GF-D8 (cell line): ENCODE measurements at regions not wholly inside any gene's neighbourhood (a gene's known extent, or its start where the extent isn't known, plus 50 kb on each side); places are given as distances from the start of the nearest gene placed in this dataset.

ENCODE experiments used
- DNase-seq: peaks from one replicate; lab custom pipeline; 2025; lab: John Stamatoyannopoulos, UW

DNA sequence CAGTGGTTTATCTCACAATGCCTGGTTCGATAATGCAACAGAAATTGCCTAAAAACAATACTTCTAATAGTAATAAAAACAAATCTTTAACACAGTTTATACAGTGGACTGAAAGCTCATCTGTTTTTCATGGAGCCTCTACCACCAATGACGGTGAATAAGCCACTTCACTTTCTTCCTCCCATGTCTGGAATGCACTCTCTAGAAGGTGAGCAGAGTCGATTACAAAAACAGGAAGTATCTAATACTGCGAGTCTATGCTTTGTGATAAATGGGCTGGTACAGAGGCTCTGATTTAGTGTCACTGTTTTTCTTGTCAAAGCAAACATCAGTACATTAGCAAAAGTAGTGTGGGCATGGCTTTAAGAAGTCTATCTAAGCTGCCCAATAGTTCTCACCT lies 1348.6 kb upstream of the SLC10A2 start:
- DNase-seq = no peak

DNA sequence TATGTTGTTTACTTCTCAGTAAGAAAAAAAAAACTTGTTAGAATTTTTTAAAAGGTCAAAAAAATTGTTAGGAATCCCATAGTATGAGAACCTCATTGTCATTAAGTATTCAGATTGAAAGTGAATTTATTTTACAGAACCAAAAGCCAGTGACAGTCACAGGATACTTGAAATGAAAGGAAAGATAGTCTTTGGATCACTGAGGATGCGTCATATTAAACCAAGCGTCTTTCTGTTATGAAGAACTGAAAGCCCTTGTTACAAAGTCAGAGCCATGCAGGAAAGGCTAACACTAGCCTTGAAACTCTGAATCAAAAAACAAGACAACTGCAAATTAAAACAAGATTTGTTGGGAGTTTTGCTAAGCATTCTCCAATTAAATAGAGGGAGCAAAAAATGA lies 1348.0 kb upstream of the SLC10A2 start:
- DNase-seq = no peak

DNA sequence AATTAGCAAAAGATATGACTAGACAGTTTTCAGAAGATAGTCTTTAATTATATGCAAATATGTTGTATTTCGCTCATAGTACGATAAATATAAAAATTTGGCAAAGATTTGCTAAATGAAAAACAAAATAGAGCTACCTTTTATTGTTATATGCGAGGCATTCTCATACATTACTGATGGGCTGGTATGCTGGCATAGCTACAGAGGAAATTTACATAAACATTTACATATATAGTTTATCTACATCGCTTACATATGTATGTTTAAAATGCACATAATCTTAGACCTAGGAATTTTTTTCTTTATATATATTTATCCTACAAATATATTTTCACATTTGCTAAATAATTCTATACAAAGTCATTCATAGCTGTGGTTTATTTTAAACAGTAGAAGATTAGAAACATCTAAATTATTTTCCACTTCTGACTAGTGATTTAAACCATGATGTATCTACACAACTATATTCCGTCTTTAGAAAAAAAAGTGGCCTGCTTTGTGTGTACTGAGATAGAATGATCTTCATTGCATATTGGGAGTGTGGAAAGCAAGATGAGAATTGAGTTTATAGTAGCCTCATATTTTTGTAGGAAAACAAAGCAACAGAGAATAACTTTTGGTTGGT lies 1345.0 kb upstream of the SLC10A2 start:
- DNase-seq = no peak

DNA sequence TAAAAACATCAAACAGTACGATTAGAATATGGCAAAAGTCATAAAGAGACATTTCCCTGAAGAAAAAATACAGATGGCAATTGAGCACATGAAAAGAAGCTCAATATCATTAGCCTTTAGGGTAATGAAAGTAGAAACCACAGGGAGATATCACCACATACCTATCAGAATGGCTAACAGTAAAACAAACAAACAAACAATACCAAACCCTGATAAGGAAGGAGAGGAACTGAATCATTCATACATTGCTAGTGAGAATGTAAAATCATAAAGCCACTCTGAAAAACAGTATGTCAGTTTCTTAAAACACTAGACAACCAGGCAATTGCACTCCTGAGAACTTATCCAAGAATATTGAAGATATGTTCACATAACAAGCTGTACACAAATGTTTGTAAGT lies 1342.5 kb upstream of the SLC10A2 start:
- DNase-seq = no peak

DNA sequence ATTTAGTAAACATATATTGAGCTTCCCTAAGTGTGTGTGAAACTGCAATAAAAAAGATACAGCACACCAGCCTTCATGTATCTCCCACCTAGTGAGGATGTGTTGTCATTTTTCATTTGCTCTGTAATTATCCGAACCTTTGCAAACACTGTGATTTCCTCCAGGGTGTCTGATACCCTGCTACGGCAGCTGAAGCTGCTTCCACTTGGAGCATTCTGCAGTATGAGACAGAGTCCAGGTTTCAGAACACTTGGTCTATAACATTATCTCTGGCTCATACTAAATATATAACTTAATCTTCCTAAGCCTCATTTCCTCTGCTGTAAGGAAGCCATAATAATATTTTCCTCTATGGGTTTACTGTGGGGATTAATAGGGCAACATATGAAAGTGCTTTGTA lies 1338.1 kb upstream of the SLC10A2 start:
- no peak for DNase-seq

DNA sequence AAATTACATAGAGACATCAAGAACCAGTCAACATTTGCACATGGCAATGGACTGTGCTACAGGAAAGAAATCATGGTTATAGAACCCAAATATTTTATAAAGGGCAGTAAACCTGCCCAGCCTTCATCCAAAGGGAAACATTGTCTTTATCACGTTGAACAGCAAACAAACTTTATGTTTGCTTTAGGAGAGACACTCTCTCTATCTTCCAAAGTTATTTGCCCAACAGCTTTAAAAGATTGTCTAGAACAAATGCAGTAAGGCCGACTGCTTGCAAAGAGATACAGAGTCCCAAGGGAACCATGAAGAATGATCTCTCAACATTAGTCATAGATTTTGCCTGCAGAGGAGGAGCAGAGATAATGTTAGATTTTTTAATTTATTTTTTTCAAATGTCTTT lies 1323.5 kb upstream of the SLC10A2 start:
- no peak for DNase-seq

DNA sequence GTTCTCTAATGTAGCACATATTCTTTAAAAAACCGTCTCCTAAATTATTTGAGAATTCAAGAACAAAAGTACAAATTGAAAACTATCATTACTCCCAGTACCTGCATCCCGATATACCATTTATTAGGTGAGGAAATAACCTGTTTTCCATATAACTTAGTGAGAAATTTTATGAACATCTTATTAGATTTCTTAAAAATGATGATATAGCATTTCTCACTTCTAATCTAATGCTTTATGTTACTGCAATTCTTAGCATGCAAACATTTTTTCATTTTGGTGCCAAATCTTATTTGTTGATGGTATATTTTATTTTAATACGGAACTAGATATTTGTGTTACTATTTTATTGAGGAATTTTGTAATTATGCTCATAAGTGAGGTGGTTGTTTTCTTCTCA lies 1321.3 kb upstream of the SLC10A2 start:
- no peak for DNase-seq

DNA sequence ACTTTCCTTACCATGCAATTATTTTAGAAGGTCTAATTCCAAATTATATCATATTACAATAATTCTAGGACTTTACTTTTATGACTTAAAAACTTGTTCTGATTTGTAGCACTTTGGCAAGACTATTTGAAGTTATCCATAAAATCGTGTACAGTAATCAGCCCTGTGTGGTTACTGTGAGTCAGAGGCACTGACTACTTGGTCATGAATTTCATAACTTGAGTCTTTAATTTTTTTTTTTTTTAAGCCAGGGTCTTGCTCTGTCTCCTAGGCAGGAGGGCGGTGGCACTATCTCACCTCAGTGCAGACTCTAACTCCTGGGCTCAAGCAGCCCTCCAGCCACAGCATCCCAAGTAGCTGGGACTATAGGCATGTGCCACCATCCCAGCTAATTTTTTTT lies 1319.2 kb upstream of the SLC10A2 start:
- no peak for DNase-seq

DNA sequence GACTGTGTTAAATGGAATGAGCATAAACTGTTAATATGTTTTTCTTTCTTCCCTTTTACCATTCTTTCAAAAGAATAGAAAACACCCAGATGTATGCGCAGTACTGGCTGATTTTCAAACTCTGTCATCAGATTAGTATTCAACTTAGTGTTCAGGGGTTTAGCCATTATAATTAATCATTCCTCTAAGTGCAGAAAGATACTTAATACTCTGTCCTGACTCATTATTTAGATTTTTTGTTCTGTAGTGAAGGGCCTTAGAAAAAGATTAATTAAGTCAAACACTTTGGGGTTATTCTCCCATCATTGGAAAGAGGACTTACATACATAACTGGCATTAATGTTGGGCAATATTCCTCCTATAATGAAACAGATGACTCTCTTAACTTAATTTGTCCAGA lies 1316.7 kb upstream of the SLC10A2 start:
- no peak for DNase-seq

DNA sequence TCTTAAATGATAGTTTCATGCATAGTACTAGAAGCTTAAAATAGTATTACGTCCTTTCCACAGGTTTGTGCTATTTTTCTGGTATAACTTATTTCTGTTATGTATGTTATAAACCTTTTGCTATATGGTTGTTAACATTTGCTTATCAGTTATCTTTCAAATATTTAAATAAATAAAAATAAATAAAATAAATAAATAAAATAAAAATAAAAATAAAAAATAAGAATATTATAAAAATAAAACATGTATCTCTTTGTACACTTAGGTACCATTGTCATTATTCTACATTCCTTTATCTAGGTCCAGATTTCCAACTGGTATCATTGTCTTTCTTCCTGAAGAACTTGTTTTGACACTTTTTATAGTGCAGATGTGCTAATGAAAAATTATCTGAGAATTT lies 1310.4 kb upstream of the SLC10A2 start:
- no peak for DNase-seq

DNA sequence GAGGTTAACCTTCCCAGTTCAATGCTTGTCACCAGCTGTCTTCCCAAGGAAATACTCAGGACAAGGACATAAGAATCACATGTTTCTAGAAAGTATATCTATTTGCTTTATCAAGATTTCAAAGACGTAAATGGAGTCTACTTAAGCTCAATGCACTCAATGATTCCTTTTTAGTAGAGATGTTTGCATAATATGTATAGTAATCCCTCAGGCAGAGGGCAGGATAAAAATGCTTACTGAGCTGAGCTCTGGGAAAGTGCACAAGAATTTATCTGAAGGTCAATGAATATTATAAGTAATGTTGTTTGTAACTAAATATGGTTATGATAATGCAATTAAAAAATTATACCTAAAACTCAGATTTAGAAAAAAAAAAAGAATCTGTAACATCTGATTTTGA lies 1309.4 kb upstream of the SLC10A2 start:
- no peak for DNase-seq

DNA sequence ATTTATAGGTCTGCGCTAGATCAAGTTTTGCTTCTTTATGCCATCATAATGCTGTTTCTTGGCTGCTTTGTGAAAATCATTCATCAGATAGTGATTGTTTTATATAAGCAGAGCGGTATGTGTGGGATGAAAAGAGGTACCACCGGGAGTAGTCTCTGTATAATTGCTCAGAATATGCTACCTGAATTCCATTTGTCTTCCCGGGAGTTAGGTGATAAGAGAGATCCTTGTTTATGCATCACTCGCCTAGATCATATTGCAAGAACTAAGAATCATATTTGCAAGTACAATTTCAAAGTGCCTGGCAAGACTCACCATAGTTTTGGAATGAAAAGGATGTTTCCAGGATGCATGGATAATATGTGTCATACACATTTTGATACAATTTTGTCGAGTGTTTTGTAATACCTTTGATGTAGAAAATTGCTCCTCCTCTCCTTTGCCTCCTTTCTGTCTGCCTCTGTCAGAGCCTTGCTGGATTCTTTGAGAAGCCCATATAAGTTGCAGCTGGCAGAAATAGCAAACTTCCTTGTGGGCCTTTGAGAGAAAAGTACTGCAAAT lies 1306.0 kb upstream of the SLC10A2 start:
- no peak for DNase-seq

DNA sequence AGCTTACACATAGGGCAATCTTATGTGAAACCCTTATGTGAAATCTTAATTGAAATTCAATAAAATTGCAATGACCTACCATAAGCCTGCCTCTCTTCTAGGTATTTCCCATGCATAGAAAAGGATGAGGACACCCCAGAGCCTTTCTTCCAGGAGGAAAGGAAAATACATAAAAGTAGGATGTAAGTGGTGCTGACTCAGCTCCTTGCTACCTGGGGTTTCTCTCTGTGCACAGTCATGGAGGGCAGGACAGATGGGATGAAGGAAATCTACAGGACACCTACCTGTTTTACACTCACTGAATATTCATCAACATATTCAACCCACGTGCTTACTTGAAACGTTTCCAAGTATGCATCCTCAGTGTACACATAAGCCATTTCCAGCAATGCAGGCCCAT lies 1299.2 kb upstream of the SLC10A2 start:
- DNase-seq = no peak

DNA sequence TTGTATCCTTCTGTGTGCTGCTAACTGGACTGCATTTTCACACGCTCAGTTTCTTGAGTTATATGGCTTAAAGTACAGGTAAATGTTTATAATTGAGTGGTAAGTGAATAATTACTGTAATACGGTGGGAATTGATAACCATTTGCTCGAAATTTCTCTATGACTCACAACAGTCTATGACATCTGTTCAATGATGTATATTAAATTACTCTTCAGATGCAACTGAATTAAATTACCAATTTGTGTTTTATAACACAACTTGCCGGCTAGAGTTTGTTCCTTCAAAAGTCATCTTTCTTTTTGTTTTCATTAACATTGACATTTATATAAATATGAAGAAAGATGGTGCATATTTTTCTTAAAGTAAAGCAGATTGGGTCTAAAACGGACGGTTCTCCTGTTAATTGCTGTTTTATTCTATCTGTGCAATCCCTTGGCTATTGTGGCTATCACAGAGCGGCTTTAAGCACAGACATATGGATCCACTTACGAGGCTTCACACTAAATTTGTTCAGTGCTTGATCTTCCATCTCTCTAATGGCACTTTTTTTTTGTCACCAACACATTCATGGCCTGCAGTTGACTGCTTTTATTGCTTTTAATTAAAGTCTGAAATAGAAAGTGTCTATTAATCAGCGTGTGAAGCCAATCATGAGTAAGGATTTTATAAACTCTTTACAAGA lies 1291.6 kb upstream of the SLC10A2 start:
- no peak for DNase-seq

DNA sequence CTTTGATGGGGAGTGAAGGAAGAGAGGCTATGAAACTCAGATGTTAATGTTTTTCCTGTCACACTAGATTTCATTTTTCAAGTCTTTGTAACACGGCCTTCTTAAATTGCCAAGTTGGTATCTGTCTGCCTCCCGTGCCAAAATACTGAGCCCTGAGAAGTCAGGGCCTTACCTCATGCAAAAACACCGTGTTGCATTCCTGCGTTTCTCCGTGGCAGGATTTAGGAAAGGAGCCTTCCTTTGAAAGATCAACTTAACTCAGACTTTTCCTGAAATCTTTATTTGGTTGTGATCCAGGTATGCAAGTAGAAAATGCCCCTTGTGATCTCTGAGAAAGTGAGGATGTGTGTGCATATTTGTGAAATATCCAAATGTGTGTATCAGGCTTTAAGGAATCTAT lies 1291.0 kb upstream of the SLC10A2 start:
- no peak for DNase-seq

DNA sequence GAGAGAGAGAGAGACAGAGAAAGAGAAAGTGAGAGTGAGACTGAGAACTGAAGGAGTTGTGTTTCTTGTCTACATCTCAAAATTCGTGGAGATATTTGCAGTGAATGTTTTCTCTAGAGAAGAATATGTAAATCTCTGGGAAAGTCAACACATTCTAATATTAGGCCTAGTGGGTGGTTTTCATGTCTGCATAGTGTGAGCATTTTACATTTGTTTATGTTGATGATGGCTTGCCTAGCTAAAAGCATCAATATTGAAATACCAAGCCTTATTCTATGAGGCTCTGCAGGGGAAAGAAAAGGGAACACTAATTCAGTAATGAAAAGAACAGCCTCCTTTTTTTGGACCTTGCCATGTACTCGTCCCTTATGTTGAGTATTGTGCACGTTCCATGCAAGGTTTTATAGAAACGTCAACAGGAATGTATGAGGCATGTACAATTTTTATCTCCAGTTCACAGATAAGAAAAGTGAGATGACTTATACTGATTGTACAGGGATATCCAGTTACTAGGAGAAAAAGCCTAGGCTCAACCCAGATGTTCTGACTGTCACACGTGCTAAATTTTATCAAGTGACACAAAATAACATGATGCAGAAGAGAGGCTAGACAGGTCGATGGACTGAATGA lies 1288.9 kb upstream of the SLC10A2 start:
- DNase-seq = no peak

DNA sequence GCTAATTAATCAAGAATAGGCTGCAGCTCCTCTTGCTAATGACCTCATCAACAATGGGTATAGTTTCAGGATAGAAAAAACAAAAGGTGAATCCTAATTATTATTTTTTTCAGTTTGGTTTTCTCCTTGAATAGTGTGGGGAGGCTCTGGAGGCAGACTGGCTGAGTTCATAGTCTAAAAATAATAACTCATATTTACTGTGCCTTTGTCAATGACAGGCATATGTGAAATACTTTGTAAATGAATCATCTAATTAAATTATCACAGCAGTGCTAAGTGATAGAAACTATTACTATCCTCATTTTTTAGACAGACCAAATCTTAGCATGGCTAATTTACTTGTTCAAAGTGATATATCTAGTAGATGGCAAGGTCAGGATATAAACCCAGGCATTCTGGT lies 1261.0 kb upstream of the SLC10A2 start:
- no peak for DNase-seq

DNA sequence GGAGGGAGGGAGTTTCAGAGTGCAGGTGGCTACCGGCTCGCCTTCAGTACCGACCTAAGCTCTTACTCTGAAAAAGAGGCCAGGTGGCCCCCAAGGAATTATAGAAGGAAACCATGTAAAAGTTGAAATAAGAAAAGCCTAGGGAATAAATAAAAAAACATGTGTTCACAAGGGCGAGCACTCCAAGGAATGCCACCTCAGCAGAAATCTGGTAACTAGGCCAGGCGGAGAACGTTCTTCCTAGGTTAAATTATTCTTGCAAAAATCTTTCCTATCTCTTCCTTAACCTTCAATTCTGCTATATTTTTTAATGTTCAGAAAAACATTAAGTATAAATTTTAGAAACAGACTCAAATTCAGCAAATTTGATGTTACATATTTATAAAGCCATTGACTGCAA lies 1260.3 kb upstream of the SLC10A2 start:
- DNase-seq = no peak

DNA sequence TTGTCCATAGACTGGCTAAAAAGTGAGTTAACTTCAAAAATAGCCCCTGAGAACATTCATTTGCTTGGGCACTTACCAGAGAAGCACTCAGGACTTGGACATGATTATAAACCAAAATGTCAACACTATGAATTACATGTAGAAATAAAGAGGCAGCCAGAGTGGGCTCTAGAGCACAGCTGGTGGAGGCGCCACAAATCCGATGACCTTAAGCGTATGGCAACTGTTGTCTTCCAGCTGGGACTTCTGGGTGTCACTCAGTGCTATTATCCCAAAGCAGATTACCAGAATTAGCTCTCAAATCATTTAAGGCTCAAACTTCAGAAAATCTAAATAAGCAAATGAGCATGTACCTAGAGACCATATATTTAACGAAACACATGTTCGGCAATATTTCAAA lies 1255.5 kb upstream of the SLC10A2 start:
- DNase-seq = no peak

DNA sequence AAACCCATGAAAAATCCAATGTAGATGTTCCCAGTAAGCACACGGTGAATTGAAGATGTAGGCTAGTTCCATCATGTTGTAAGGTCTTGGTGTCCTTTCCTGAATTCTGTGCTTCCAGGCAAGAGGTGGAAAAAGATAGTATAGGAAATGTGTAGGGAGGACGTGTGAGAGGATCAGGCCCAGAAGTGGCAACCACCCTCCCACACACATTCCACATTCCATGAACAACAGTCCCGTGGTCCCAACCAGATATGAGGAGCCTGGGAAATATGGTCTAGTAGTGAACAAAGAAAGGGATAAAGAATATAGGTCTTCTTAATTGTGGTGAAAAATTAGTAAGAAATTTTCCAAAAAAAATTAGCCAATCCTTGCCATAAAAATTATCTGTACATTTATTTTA lies 1254.2 kb upstream of the SLC10A2 start:
- DNase-seq = no peak

DNA sequence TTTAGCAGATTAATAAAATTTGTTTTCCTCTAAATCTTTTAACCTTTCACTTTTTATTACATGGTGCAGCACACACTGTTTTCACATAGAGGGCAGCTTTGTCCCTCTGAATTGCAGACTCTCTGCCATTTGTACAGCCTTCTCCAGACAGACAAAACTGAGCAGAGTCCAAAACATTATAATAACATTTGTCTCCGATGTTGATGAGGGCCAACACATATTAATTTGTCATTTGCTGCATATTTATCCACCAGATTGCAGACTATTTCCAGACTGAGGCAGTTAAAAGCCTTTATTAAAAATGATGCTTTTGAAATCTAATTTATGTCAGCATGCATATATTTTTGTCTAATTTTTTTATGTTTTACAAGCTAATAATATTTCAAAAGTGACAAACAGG lies 1251.9 kb upstream of the SLC10A2 start:
- DNase-seq = no peak

DNA sequence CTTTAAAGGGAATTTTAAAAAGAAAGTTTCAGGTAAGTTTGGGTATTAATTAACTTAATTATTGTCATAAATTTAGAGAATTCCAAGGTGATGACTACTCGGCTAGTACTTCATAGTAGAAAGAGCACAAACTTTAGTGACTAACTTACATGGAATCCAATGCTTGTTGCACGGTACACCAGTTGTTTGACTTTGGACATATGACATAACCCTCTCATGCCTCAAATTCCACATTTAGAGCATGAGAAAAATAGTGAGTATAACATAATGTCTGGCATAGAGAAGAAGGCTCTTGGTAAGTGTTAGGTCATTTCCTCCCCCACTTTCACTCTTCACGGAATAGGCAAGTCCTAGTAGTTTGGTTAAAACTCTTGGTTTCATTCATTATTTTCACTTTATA lies 1249.4 kb upstream of the SLC10A2 start:
- no peak for DNase-seq

DNA sequence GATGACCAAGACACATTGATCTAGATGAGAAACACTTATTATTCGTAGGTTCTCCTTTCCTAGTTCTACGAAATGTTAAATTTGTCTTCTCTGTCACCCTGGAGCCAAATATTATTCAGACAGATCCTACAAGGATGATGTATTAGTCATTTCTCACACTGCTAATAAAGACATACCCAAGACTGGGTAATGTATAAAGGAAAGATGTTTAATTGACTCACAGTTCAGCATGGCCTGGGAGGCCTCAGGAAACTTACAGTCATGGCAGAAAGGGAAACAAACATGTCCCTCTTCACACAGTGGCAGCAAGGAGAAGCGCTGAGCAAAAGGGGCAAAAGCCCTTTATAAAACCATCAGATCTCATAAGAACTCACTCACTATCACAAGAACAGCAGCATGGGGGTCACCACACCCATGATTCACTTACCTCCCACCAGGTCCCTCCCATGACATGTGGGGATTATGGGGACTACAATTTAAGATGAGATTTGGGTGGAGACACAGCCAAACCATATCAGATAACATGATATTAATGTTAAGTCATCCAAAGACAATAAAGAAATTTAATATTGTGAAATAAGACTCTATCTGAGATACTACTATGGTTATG lies 1248.8 kb upstream of the SLC10A2 start:
- DNase-seq = no peak
